Fibroblast of skin of abdomen (primary cell): ENCODE measurements at regions not wholly inside any gene's neighbourhood (a gene's known extent, or its start where the extent isn't known, plus 50 kb on each side); places are given as distances from the start of the nearest gene placed in this dataset.
"Not testable (repeated sequence)": the region's sequence is repeated elsewhere in the genome, so short reads cannot be mapped to it uniquely, and the experiment has no call there.

Experiments used
- DNase-seq: peaks from one replicate; pipeline ENCODE4 v3.0.0-alpha.2; 2013

GRCh38 chr11:96523656-96524055 is 133.8 kb downstream of the JRKL start:
- no peak for DNase-seq

GRCh38 chr11:96524475-96524874 is 134.7 kb downstream of the JRKL start:
- DNase-seq = no peak

- no peak for DNase-seq
These were observed 140.7 kb downstream of the JRKL start for GRCh38 chr11:96530473-96530872.

- DNase-seq = no peak
These were observed 148.3 kb downstream of the JRKL start for GRCh38 chr11:96538104-96538503.

GRCh38 chr11:96538622-96539021 is 148.8 kb downstream of the JRKL start:
- no peak for DNase-seq

- no peak for DNase-seq
These were observed 151.1 kb downstream of the JRKL start for GRCh38 chr11:96540875-96541274.

- DNase-seq = no peak
These were observed 153.4 kb downstream of the JRKL start for GRCh38 chr11:96543177-96543576.

- not testable (repeated sequence) for DNase-seq
These were observed 155.4 kb downstream of the JRKL start for GRCh38 chr11:96545192-96545591.

- no peak for DNase-seq
These were observed 161.3 kb downstream of the JRKL start for GRCh38 chr11:96551136-96551535.

- DNase-seq = no peak
These were observed 164.5 kb downstream of the JRKL start for GRCh38 chr11:96554236-96554820.

GRCh38 chr11:96555826-96556225 is 166.0 kb downstream of the JRKL start:
- DNase-seq = not testable (repeated sequence)

- not testable (repeated sequence) for DNase-seq
These were observed 170.9 kb downstream of the JRKL start for GRCh38 chr11:96560727-96561126.

GRCh38 chr11:96567176-96567575 is 177.4 kb downstream of the JRKL start:
- DNase-seq = no peak

- no peak for DNase-seq
These were observed 177.9 kb downstream of the JRKL start for GRCh38 chr11:96567667-96568066.

GRCh38 chr11:96576383-96576782 is 186.6 kb downstream of the JRKL start:
- no peak for DNase-seq

GRCh38 chr11:96578379-96578778 is 188.6 kb downstream of the JRKL start:
- DNase-seq = no peak

GRCh38 chr11:96579656-96580055 is 189.8 kb downstream of the JRKL start:
- DNase-seq = no peak

GRCh38 chr11:96580476-96581040 is 190.7 kb downstream of the JRKL start:
- DNase-seq = no peak

- DNase-seq = not testable (repeated sequence)
These were observed 196.4 kb downstream of the JRKL start for GRCh38 chr11:96585944-96586880.

- not testable (repeated sequence) for DNase-seq
These were observed 199.0 kb downstream of the JRKL start for GRCh38 chr11:96588793-96589192.

- no peak for DNase-seq
These were observed 205.2 kb downstream of the JRKL start for GRCh38 chr11:96595011-96595410.

GRCh38 chr11:96607864-96608558 is 218.2 kb downstream of the JRKL start:
- DNase-seq = no peak

- DNase-seq = no peak
These were observed 224.3 kb downstream of the JRKL start for GRCh38 chr11:96614101-96614500.
